K562 (cell line): ENCODE measurements at regions not wholly inside any gene's neighbourhood (a gene's known extent, or its start where the extent isn't known, plus 50 kb on each side); places are given as distances from the start of the nearest gene placed in this dataset.

Experiments used
- ARHGAP35 ChIP-seq: fragments of 450-650 bp; IDR thresholded peaks from 2 replicates; pipeline ENCODE4 v1.6.1; 2018; ENCODE audit not compliant: partially characterized antibody
- ARID2 ChIP-seq: fragments of 450-650 bp; IDR thresholded peaks from 2 replicates; pipeline ENCODE4 v1.6.1; 2017; ENCODE audit warnings: antibody characterized with exemption, mild to moderate bottlenecking
- BACH1 ChIP-seq: fragments of 200-800 bp; sonication (Bioruptor generic); IDR thresholded peaks from 2 replicates; pipeline ENCODE4 v1.6.1; 2016; ENCODE audit warnings: missing genetic modification characterization, missing compliant biosample characterization
- CBFA2T2 ChIP-seq: fragments of 450-650 bp; conservative IDR thresholded peaks from 2 replicates; pipeline ENCODE4 v1.6.1; 2017; ENCODE audit warnings: mild to moderate bottlenecking
- EP300 ChIP-seq: IDR thresholded peaks from 2 replicates; pipeline ENCODE4 v1.6.1; 2012; ENCODE audit warnings: low read length, improper control_type of control experiment
- FOXJ2 ChIP-seq: fragments of 200-800 bp; sonication (Bioruptor generic); IDR thresholded peaks from 2 replicates; pipeline ENCODE4 v1.6.1; 2016; ENCODE audit warnings: missing genetic modification characterization, missing compliant biosample characterization
- HDAC3 ChIP-seq: fragments of 450-650 bp; IDR thresholded peaks from 2 replicates; pipeline ENCODE4 v1.6.1; 2018; ENCODE audit warnings: borderline replicate concordance, mild to moderate bottlenecking, moderate library complexity; ENCODE audit not compliant: partially characterized antibody
- KDM1A ChIP-seq, 2 experiments: fragments of 450-650 bp; IDR thresholded peaks; 2 replicates each; pipeline ENCODE4 v1.6.1; 2016; ENCODE audit warnings: mild to moderate bottlenecking in 2 of 2
- MAFK ChIP-seq: IDR thresholded peaks from 2 replicates; pipeline ENCODE4 v1.6.1; 2011; ENCODE audit warnings: low read length, improper control_type of control experiment
- MIER1 ChIP-seq: fragments of 450-650 bp; IDR thresholded peaks from 2 replicates; pipeline ENCODE4 v1.6.1; 2016; ENCODE audit warnings: antibody characterized with exemption, mild to moderate bottlenecking, low read depth
- NCOR1 ChIP-seq: fragments of 450-650 bp; IDR thresholded peaks from 2 replicates; pipeline ENCODE4 v1.6.1; 2016; ENCODE audit warnings: mild to moderate bottlenecking, moderate library complexity
- NFE2L1 ChIP-seq: fragments of 450-650 bp; IDR thresholded peaks from 2 replicates; pipeline ENCODE4 v1.6.1; 2016; ENCODE audit warnings: missing genetic modification characterization, low read depth, mild to moderate bottlenecking, missing compliant biosample characterization, moderate library complexity, borderline replicate concordance
- NONO ChIP-seq, 2 experiments: fragments of 200-400 bp in 1 of 2; fragments of 450-650 bp in 1 of 2; formaldehyde crosslinking in 1 of 2; IDR thresholded peaks; 2 replicates each; pipeline ENCODE4 v1.6.1; 2017; ENCODE audit warnings: low read depth in 2 of 2, mild to moderate bottlenecking in 2 of 2, moderate library complexity in 2 of 2, low read length in 1 of 2
- PCBP2 ChIP-seq: fragments of 200-400 bp; formaldehyde crosslinking; IDR thresholded peaks from 2 replicates; pipeline ENCODE4 v1.6.1; 2018; ENCODE audit warnings: low read length, low read depth, mild to moderate bottlenecking, moderate library complexity; ENCODE audit not compliant: poor library complexity, severe bottlenecking
- PML ChIP-seq: IDR thresholded peaks from 2 replicates; pipeline ENCODE4 v1.6.1; 2012; ENCODE audit warnings: low read length, inconsistent platforms
- SMAD4 ChIP-seq: fragments of 250-450 bp; sonication (Bioruptor Pico); conservative IDR thresholded peaks from 2 replicates; pipeline ENCODE4 v1.8.0; 2021; ENCODE audit warnings: inconsistent platforms, mild to moderate bottlenecking, moderate library complexity
- SOX6 ChIP-seq: fragments of 450-650 bp; IDR thresholded peaks from 2 replicates; pipeline ENCODE4 v1.6.1; 2014; ENCODE audit warnings: mild to moderate bottlenecking
- TAF9B ChIP-seq: fragments of 450-650 bp; IDR thresholded peaks from 2 replicates; pipeline ENCODE4 v1.6.1; 2018; ENCODE audit warnings: mild to moderate bottlenecking; ENCODE audit not compliant: partially characterized antibody
- TAL1 ChIP-seq: fragments of 450-650 bp; IDR thresholded peaks from 2 replicates; pipeline ENCODE4 v1.6.1; 2016; ENCODE audit warnings: mild to moderate bottlenecking
- TCF3 ChIP-seq: sonication (generic); formaldehyde crosslinking; IDR thresholded peaks from 2 replicates; pipeline ENCODE4 v1.4.0; 2020; ENCODE audit warnings: mild to moderate bottlenecking, missing genetic modification reagents
- TRIM24 ChIP-seq, 2 experiments: fragments of 450-650 bp; IDR thresholded peaks; 2 replicates each; pipeline ENCODE4 v1.6.1; 2016
- ZBTB9 ChIP-seq: fragments of 450-650 bp; formaldehyde crosslinking; IDR thresholded peaks from 2 replicates; pipeline ENCODE4 v1.4.0; 2020; ENCODE audit warnings: mild to moderate bottlenecking, moderate library complexity
- ZEB2 ChIP-seq: fragments of 450-650 bp; IDR thresholded peaks from 2 replicates; pipeline ENCODE4 v1.6.1; 2016
- ZNF583 ChIP-seq: fragments of 250-450 bp; sonication (Bioruptor Pico); IDR thresholded peaks from 2 replicates; pipeline ENCODE4 v1.4.0; 2020
- TF ChIP-seq, protein P1 (sequence below): fragments of 450-650 bp; IDR thresholded peaks from 2 replicates; pipeline ENCODE4 v1.6.1; 2016; ENCODE audit warnings: low read depth, mild to moderate bottlenecking, moderate library complexity
- TF ChIP-seq, protein P2 (sequence below): sonication (generic); formaldehyde crosslinking; IDR thresholded peaks from 2 replicates; pipeline ENCODE4 v1.8.1; 2023; ENCODE audit warnings: mild to moderate bottlenecking, missing genetic modification reagents

DNA sequence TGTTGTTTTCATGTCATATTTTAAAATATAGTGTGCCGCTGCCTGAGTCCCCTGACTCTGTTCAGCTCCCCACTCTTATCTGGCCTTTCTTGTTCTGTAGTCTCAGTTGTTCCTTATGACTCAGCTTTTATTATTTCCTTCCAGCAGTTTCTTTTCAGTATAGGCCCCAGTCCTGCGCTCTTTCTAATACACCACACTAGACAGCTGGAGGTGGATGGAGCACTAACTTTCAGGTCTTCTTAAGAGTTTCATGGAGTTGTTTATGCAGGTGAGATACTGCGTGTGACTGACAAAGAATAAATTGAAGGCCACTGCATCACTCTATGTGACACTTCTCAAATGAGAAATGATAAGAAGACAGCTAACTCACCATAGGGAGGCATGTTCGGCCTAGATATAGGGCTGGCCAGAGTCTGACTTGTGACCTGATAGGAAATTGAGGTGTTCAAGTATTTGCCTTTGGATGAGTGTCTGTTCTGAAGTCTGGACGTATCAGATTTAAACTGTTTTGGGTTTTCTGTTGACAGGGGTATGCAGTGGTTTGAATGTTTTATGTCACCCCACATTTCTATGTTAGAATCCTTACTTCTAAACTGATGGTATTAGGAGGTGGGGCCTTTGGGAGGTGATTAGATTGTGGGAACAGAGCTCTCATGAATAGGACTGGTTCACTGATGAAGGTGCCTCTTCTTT is 60.8 kb upstream of the CLMN start (continued):
- TF ChIP-seq PCBP2 (no peak), KDM1A (IDR thresholded peaks at IDR 0.05) (peak; percentile 73 to 74), ZEB2 (peak; percentile 75; the same call in 1 of the 2 replicates), ZNF583 (no peak), ZBTB9 (CRISPR knock-in tag) (no peak), NFE2L1 (tag) (peak; percentile 59; the same call in 1 of the 2 replicates), NONO (IDR thresholded peaks at IDR 0.05; ENCODE audit: low read depth in 2 of 2, low read length in 1 of 2) (no peak), NCOR1 (peak; percentile 76), FOXJ2 (peak; percentile 52; the same call in 1 of the 2 replicates), TRIM24 (IDR thresholded peaks at IDR 0.05) (peak in 1 of 2 experiments; percentile 81; a peak in 2 of 4 replicates), MIER1 (0 out of 2 replicates have a peak, but pooled peaks have one; percentile 63), SOX6 (peak; percentile 64; the same call in 1 of the 2 replicates), PML (peak; percentile 49; the same call in 1 of the 2 replicates), HDAC3 (no peak), TAF9B (no peak), TAL1 (peak; percentile 86), TCF3 (CRISPR knock-in tag) (peak; percentile 83), MAFK (peak; percentile 42; the same call in 1 of the 2 replicates), SMAD4 (CRISPR knock-in tag) (0 out of 2 replicates have a peak, but pooled peaks have one; percentile 43), BACH1 (tag) (peak; percentile 26; the same call in 1 of the 2 replicates), EP300 (peak; percentile 72), CBFA2T2 (peak; percentile 82), ARID2 (no peak), ARHGAP35 (no peak)
- TF ChIP-seq, protein P1, sequence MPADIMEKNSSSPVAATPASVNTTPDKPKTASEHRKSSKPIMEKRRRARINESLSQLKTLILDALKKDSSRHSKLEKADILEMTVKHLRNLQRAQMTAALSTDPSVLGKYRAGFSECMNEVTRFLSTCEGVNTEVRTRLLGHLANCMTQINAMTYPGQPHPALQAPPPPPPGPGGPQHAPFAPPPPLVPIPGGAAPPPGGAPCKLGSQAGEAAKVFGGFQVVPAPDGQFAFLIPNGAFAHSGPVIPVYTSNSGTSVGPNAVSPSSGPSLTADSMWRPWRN: 0 out of 2 replicates have a peak, but pooled peaks have one; percentile 28
- TF ChIP-seq, protein P2, sequence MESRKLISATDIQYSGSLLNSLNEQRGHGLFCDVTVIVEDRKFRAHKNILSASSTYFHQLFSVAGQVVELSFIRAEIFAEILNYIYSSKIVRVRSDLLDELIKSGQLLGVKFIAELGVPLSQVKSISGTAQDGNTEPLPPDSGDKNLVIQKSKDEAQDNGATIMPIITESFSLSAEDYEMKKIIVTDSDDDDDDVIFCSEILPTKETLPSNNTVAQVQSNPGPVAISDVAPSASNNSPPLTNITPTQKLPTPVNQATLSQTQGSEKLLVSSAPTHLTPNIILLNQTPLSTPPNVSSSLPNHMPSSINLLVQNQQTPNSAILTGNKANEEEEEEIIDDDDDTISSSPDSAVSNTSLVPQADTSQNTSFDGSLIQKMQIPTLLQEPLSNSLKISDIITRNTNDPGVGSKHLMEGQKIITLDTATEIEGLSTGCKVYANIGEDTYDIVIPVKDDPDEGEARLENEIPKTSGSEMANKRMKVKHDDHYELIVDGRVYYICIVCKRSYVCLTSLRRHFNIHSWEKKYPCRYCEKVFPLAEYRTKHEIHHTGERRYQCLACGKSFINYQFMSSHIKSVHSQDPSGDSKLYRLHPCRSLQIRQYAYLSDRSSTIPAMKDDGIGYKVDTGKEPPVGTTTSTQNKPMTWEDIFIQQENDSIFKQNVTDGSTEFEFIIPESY: no peak
